Esophagus squamous epithelium (tissue), 5 donors: ENCODE measurements at regions not wholly inside any gene's neighbourhood (a gene's known extent, or its start where the extent isn't known, plus 50 kb on each side); places are given as distances from the start of the nearest gene placed in this dataset.

Experiments
- DNase-seq: peaks from one replicate; lab custom pipeline; 2025; lab: John Stamatoyannopoulos, UW
- H3K27ac ChIP-seq, 4 donors: fragments of 200-600 bp; sonication (generic); one replicate each; pipeline ENCODE4 v1.5.1; 2016 to 2019; ENCODE audit warnings: mild to moderate bottlenecking in 1 of 4
- H3K27me3 ChIP-seq, 4 donors: fragments of 200-600 bp; sonication (generic); 1 replicate in 3 of 4; 2 replicates in 1 of 4; pipeline versions ENCODE4 v1.5.1 to v1.6.0; 2017 to 2021; ENCODE audit warnings: antibody characterized with exemption in 1 of 4
- H3K36me3 ChIP-seq, 3 donors: fragments of 200-600 bp; sonication (generic); one replicate each; pipeline ENCODE4 v1.5.1; 2016 to 2019
- H3K4me1 ChIP-seq, 3 donors: fragments of 200-600 bp; sonication (generic); one replicate each; pipeline ENCODE4 v1.5.1; 2017 to 2019
- H3K4me3 ChIP-seq, 4 donors: fragments of 200-600 bp; sonication (generic); 1 replicate in 3 of 4; 2 replicates in 1 of 4; pipeline ENCODE4 v1.5.1; 2016 to 2019; ENCODE audit warnings: mild to moderate bottlenecking in 2 of 4, moderate library complexity in 1 of 4
- H3K9me3 ChIP-seq, 3 donors: fragments of 200-600 bp; sonication (generic); one replicate each; pipeline ENCODE4 v1.5.1; 2016 to 2019
- CTCF ChIP-seq, 6 experiments: fragments of 450-650 bp in 4 of 6; fragments of 200-600 bp in 2 of 6; sonication (generic) in 2 of 6; IDR thresholded peaks; one replicate each; pipeline ENCODE4 v1.5.1; 2016 to 2019; ENCODE audit warnings: antibody characterized with exemption in 6 of 6, mild to moderate bottlenecking in 4 of 6, moderate library complexity in 4 of 6
- POLR2A ChIP-seq, 4 donors: fragments of 450-650 bp; IDR thresholded peaks; one replicate each; pipeline ENCODE4 v1.6.1; 2017; ENCODE audit warnings: antibody characterized with exemption in 4 of 4, mild to moderate bottlenecking in 4 of 4, moderate library complexity in 3 of 4
- WGBS, 2 donors: methylation state at CpG; one replicate each; pipeline ENCODE4 v1.1.5; 2018; 5-methylcytosine and 5-hydroxymethylcytosine counted together
- intact Hi-C: fragments of 100-400 bp; cut with DNase I; formaldehyde crosslinking; loops from one replicate; pipeline ENCODE4 v1.15.0; 2022
- donor health status: DM: yes; HTN: yes; CAD: no.

GRCh38 chr4:57412259-57413054 lies 302.3 kb upstream of the IGFBP7 start:
- no peak for DNase-seq
- peaks cover 0 to 8% (median 0%) of the 10 kb centered on the region in 4 donors for H3K27me3 ChIP-seq
- TF ChIP-seq CTCF (IDR thresholded peaks at IDR 0.05) (no peak), POLR2A (IDR thresholded peaks at IDR 0.05) (no peak)
- intact Hi-C loops, result no loop called here
- H3K36me3 ChIP-seq, result no peaks in the 10 kb centered on the region
- H3K4me1 ChIP-seq, result no peaks in the 10 kb centered on the region
- no peaks in the 10 kb centered on the region for H3K9me3 ChIP-seq
- 83 to 92% methylated on average over 5 of the region's 5 CpGs for WGBS, 2 donors
- no peak overlapping the region for H3K4me3 ChIP-seq
- no peak overlapping the region for H3K27ac ChIP-seq

GRCh38 chr4:57410331-57411052 lies 300.3 kb upstream of the IGFBP7 start:
- H3K9me3 ChIP-seq, result no peaks in the 10 kb centered on the region
- no peaks in the 10 kb centered on the region for H3K36me3 ChIP-seq
- no peak overlapping the region for H3K4me3 ChIP-seq
- H3K27ac ChIP-seq, result no peak overlapping the region
- no peak for DNase-seq
- 36 to 42% methylated on average over 5 of the region's 5 CpGs for WGBS, 2 donors
- no peaks in the 10 kb centered on the region for H3K4me1 ChIP-seq
- intact Hi-C loops, result no loop called here
- peaks cover 0 to 8% (median 0%) of the 10 kb centered on the region in 4 donors for H3K27me3 ChIP-seq
- TF ChIP-seq CTCF (IDR thresholded peaks at IDR 0.05) (no peak), POLR2A (IDR thresholded peaks at IDR 0.05) (no peak)

GRCh38 chr4:57405359-57405758 lies 295.2 kb upstream of the IGFBP7 start:
- intact Hi-C loops, result no loop called here
- Histone ChIP-seq H3K4me1 (peaks cover 0 to 7% (median 0%) of the 10 kb centered on the region in 3 donors), H3K36me3 (no peaks in the 10 kb centered on the region), H3K27ac (no peak overlapping the region), H3K9me3 (no peaks in the 10 kb centered on the region), H3K27me3 (no peaks in the 10 kb centered on the region), H3K4me3 (no peak overlapping the region)
- WGBS, 2 donors, result 8 to 52% methylated on average over 2 of the region's 2 CpGs
- no peak for DNase-seq
- TF ChIP-seq POLR2A (IDR thresholded peaks at IDR 0.05) (no peak), CTCF (IDR thresholded peaks at IDR 0.05) (no peak)

- DNase-seq, result no peak
- Histone ChIP-seq H3K27ac (no peak overlapping the region), H3K9me3 (no peaks in the 10 kb centered on the region), H3K4me3 (no peak overlapping the region), H3K36me3 (no peaks in the 10 kb centered on the region), H3K4me1 (peaks cover 0 to 7% (median 0%) of the 10 kb centered on the region in 3 donors), H3K27me3 (no peaks in the 10 kb centered on the region)
- intact Hi-C loops, result no loop called here
- TF ChIP-seq CTCF (IDR thresholded peaks at IDR 0.05), result no peak
- no peak for TF ChIP-seq POLR2A (IDR thresholded peaks at IDR 0.05)
- 23 to 31% methylated on average over 4 of the region's 4 CpGs for WGBS, 2 donors
Measured at GRCh38 chr4:57404483-57404882, 294.3 kb upstream of the IGFBP7 start.

- Histone ChIP-seq H3K27ac (no peak overlapping the region), H3K27me3 (no peaks in the 10 kb centered on the region), H3K4me3 (no peak overlapping the region), H3K36me3 (no peaks in the 10 kb centered on the region), H3K4me1 (peaks cover 0 to 7% (median 0%) of the 10 kb centered on the region in 3 donors), H3K9me3 (no peaks in the 10 kb centered on the region)
- WGBS, 2 donors, result 58 to 75% methylated on average over 2 of the region's 2 CpGs
- intact Hi-C loops, result no loop called here
- no peak for TF ChIP-seq CTCF (IDR thresholded peaks at IDR 0.05)
- TF ChIP-seq POLR2A (IDR thresholded peaks at IDR 0.05), result no peak
- no peak for DNase-seq
Measured at GRCh38 chr4:57403591-57403990, 293.4 kb upstream of the IGFBP7 start.
